ENCODE measurements at regions not wholly inside any gene's neighbourhood (a gene's known extent, or its start where the extent isn't known, plus 50 kb on each side); places are given as distances from the start of the nearest gene placed in this dataset.

DNA sequence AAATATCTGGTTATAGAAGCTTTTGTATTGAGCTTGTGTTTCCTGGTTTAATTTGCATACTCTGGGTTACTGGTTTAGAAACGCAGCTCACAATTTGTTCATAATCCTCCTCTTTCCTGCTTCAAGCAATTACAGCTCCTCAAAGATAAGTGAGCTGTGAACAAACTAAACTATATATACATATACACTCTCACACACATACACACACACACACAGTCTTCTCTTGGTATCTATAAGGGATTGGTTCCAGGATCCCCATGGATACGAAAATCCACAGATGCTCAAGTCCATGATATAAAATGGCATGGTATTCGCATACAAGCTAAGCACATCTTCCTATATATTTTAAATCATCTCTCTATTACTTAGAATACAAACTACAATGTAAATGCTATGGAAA, 510.9 kb upstream of the CDH18 start:
- Histone ChIP-seq H3K27ac (no peak overlapping the region), H3K36me3 (no peaks in the 10 kb centered on the region), H3K4me1 (no peaks in the 10 kb centered on the region), H3K27me3 (no peaks in the 10 kb centered on the region), H3K4me3 (no peak overlapping the region), H3K9me3 (no peaks in the 10 kb centered on the region)
- ATAC-seq: no peak
- TF ChIP-seq POLR2A (IDR thresholded peaks at IDR 0.05): no peak
- TF ChIP-seq CTCF (IDR thresholded peaks at IDR 0.05 in 4 of 5, conservative IDR thresholded peaks at IDR 0.05 in 1 of 5): no peak
- DNase-seq: no peak
- in situ Hi-C loops (cut with MboI; ENCODE audit: low sequenced_read_pairs in 4 of 4): no loop called here
- intact Hi-C loops (cut with DNase I; ENCODE audit: low total_unique reads): no loop called here

GRCh38 chr5:20498102-20498501, 510.1 kb upstream of the CDH18 start:
- H3K27ac ChIP-seq: no peak overlapping the region
- no peaks in the 10 kb centered on the region for H3K4me1 ChIP-seq
- in situ Hi-C loops (cut with MboI; ENCODE audit: low sequenced_read_pairs in 4 of 4): no loop called here
- ATAC-seq: no peak
- no peaks in the 10 kb centered on the region for H3K9me3 ChIP-seq
- H3K4me3 ChIP-seq: no peak overlapping the region
- TF ChIP-seq CTCF (IDR thresholded peaks at IDR 0.05 in 4 of 5, conservative IDR thresholded peaks at IDR 0.05 in 1 of 5): no peak
- no peak for TF ChIP-seq POLR2A (IDR thresholded peaks at IDR 0.05)
- intact Hi-C loops (cut with DNase I; ENCODE audit: low total_unique reads): no loop called here
- DNase-seq: no peak
- H3K27me3 ChIP-seq: no peaks in the 10 kb centered on the region
- no peaks in the 10 kb centered on the region for H3K36me3 ChIP-seq

- in situ Hi-C loops (cut with MboI; ENCODE audit: low sequenced_read_pairs in 4 of 4): no loop called here
- ATAC-seq (no peak), DNase-seq (no peak)
- Histone ChIP-seq H3K36me3 (no peaks in the 10 kb centered on the region), H3K9me3 (no peaks in the 10 kb centered on the region), H3K4me1 (no peaks in the 10 kb centered on the region), H3K4me3 (no peak overlapping the region), H3K27me3 (no peaks in the 10 kb centered on the region), H3K27ac (no peak overlapping the region)
- no peak for TF ChIP-seq CTCF (IDR thresholded peaks at IDR 0.05 in 4 of 5, conservative IDR thresholded peaks at IDR 0.05 in 1 of 5)
- TF ChIP-seq POLR2A (IDR thresholded peaks at IDR 0.05): no peak
- intact Hi-C loops (cut with DNase I; ENCODE audit: low total_unique reads): no loop called here
Observed at GRCh38 chr5:20497356-20497755, 509.4 kb upstream of the CDH18 start.

GRCh38 chr5:20494706-20495105, 506.7 kb upstream of the CDH18 start:
- in situ Hi-C loops (cut with MboI; ENCODE audit: low sequenced_read_pairs in 4 of 4) (no loop called here), intact Hi-C loops (cut with DNase I; ENCODE audit: low total_unique reads) (no loop called here)
- no peak for DNase-seq
- H3K9me3 ChIP-seq: no peaks in the 10 kb centered on the region
- no peaks in the 10 kb centered on the region for H3K27me3 ChIP-seq
- H3K36me3 ChIP-seq: no peaks in the 10 kb centered on the region
- ATAC-seq: no peak
- no peak overlapping the region for H3K4me3 ChIP-seq
- TF ChIP-seq CTCF (IDR thresholded peaks at IDR 0.05 in 4 of 5, conservative IDR thresholded peaks at IDR 0.05 in 1 of 5): no peak
- no peak for TF ChIP-seq POLR2A (IDR thresholded peaks at IDR 0.05)
- H3K27ac ChIP-seq: no peak overlapping the region
- H3K4me1 ChIP-seq: no peaks in the 10 kb centered on the region

DNA sequence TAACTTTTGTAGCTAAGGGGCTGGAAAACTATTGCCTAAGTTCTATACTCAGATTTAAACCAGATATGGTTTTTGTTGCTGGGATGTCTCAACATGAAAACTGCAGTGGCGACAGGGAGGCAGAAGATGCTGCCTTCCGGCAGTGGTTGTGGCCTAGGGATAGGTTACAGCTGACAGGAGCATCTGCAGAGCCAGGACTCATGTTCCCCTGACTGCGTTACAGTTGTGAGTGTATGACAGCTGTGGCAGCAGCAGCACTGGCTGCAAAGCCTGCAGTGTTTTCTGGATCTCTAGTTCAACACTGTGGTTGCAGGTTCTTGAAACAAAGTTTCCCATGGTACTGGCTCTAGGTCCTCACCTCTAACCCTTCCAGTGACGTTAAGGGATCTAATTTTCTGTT, 498.8 kb upstream of the CDH18 start:
- DNase-seq: no peak
- intact Hi-C loops (cut with DNase I; ENCODE audit: low total_unique reads): no loop called here
- Histone ChIP-seq H3K36me3 (no peaks in the 10 kb centered on the region), H3K27ac (no peak overlapping the region), H3K9me3 (no peaks in the 10 kb centered on the region), H3K27me3 (no peaks in the 10 kb centered on the region), H3K4me3 (no peak overlapping the region), H3K4me1 (no peaks in the 10 kb centered on the region)
- in situ Hi-C loops (cut with MboI; ENCODE audit: low sequenced_read_pairs in 4 of 4): no loop called here
- no peak for TF ChIP-seq POLR2A (IDR thresholded peaks at IDR 0.05)
- no peak for TF ChIP-seq CTCF (IDR thresholded peaks at IDR 0.05 in 4 of 5, conservative IDR thresholded peaks at IDR 0.05 in 1 of 5)
- no peak for ATAC-seq
